ENCODE measurements at regions not wholly inside any gene's neighbourhood (a gene's known extent, or its start where the extent isn't known, plus 50 kb on each side); places are given as distances from the start of the nearest gene placed in this dataset.

DNA sequence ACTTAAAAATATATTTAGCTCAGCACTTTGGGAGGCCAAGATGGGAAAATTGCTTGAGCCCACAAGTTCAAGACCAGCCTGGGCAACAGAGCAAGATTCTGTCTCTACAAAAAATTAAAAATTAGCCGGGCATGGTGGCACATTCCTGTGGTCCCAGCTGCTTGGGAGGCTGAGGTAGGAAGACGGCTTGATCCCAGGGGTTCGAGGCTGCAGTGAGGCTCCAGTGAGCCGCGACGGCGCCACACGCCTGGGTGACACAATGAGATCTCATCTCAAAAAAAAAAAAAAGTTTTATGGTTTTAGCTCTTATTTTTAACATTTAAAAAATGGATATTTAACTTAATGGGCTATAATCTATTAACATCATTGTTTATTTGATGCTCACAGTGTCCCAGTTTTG, 97.2 kb upstream of the RIPOR2 start:
- TF ChIP-seq, protein P1, sequence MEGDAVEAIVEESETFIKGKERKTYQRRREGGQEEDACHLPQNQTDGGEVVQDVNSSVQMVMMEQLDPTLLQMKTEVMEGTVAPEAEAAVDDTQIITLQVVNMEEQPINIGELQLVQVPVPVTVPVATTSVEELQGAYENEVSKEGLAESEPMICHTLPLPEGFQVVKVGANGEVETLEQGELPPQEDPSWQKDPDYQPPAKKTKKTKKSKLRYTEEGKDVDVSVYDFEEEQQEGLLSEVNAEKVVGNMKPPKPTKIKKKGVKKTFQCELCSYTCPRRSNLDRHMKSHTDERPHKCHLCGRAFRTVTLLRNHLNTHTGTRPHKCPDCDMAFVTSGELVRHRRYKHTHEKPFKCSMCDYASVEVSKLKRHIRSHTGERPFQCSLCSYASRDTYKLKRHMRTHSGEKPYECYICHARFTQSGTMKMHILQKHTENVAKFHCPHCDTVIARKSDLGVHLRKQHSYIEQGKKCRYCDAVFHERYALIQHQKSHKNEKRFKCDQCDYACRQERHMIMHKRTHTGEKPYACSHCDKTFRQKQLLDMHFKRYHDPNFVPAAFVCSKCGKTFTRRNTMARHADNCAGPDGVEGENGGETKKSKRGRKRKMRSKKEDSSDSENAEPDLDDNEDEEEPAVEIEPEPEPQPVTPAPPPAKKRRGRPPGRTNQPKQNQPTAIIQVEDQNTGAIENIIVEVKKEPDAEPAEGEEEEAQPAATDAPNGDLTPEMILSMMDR (IDR thresholded peaks at IDR 0.05; ENCODE audit: borderline replicate concordance, control extremely low read depth, extremely low read depth, insufficient read depth, missing control alignments), result no peak
- no peak for DNase-seq (ENCODE audit: low spot score)
- in situ Hi-C loops (cut with MboI; ENCODE audit: low sequenced_read_pairs, unreplicated experiment), result no loop called here

DNA sequence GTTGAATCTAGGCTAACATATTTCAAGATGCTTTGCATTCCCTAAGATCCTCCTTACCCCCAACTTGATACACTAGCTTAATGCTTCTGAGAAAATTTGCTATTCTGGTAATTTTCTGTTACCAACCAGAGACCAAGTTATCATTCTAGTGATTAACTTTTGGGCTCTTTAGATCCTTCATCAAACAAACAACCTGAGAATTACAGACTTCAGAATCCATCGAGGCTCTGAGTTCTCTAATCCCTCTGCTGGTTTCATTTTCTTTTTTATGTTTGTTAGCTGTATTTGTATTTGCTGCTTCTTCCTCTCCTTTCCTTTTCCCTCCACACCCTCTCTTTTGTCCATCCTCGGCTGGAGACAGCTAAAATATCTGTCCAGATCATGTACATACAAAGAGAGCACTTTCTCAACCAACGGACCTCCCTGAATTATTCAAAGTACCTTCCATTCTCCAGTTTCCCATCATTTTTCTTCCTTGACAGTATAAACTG, 98.7 kb upstream of the RIPOR2 start:
- in situ Hi-C loops (cut with MboI; ENCODE audit: low sequenced_read_pairs, unreplicated experiment), result no loop called here
- TF ChIP-seq, protein P1 (IDR thresholded peaks at IDR 0.05; ENCODE audit: borderline replicate concordance, control extremely low read depth, extremely low read depth, insufficient read depth, missing control alignments), result no peak
- DNase-seq (ENCODE audit: low spot score), result no peak

DNA sequence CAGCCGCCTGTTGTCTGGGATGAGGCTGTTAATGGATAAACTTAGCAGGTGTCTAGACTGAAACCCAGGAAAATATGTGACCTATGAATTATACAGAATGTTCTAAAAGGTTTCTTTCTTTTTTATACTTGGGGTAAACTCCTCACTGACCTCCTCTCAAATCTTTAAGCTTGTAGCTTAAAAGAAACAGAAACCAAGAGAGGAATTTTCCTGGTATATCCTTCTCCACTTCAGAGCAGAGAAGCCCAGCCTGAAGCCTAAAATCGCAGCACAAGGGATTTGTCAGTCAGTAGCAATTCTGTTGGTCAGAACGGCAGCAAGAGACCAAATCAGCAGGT, 99.4 kb upstream of the RIPOR2 start:
- in situ Hi-C loops (cut with MboI; ENCODE audit: low sequenced_read_pairs, unreplicated experiment), result no loop called here
- DNase-seq (ENCODE audit: low spot score), result no peak
- TF ChIP-seq, protein P1 (IDR thresholded peaks at IDR 0.05; ENCODE audit: borderline replicate concordance, control extremely low read depth, extremely low read depth, insufficient read depth, missing control alignments), result no peak

DNA sequence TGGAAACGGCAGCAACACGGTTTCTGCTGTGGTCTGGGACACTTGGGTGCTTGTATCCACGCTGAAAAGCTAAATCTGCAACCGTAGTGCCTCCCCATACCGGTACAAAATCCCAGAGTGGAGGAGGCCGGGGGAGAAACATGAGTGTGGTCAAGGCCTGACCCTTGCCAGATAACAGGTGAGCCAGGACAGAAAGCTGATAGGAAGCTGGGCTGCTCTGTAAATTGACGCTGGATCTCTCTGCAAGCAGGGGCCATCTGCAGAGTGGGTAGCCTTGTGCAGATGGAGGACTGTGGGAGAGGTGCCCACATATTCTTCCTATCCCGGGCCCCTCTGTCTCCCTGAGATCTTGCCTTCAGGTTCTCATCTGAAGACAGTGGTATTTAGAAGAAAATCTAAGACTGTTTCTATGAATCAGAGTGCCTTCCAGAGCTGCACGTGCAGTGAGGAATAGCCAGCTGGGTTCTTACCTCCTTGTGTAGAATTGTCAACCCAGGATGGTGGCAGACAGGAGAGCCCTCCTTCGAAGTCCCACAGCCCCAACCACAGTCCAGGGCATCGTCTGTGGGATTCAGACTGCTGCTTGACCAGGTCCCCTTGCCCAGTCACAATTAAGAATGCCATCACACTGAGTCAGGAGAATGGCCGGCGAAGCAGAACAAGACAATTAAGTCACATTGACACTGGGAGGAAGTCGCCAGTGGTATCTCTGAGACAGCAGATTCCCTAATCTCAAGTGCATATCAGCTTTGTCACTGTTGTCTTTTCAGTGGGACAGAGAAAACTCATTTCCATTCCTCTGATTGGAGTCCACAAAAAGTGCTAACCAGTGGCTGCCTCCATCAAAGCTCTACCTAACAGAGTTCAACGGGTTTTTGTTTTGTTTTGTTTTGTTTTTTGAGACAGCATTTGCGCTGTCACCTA, 100.0 kb upstream of the RIPOR2 start:
- TF ChIP-seq, protein P1 (IDR thresholded peaks at IDR 0.05; ENCODE audit: borderline replicate concordance, control extremely low read depth, extremely low read depth, insufficient read depth, missing control alignments), result no peak
- in situ Hi-C loops (cut with MboI; ENCODE audit: low sequenced_read_pairs, unreplicated experiment), result no loop called here
- no peak for DNase-seq (ENCODE audit: low spot score)

DNA sequence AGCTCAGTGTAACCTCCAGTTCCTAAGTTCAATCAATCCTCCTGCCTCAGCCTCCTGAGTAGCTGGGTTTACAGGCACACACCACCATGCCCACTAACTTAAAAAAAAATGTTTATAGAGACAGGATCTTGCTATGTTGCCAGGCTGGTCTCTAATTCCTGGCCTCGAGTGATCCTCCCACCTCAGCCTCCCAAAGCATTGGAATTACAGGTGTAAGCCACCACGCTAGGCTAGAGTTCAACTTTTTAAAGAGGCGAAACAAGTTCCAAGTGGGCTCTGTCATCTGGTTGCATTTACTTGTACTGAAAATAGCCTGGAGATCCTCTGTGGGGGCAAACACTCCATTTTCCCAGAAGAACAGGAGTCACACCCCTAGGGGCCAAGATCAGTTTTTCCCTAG, 100.7 kb upstream of the RIPOR2 start:
- TF ChIP-seq, protein P1 (IDR thresholded peaks at IDR 0.05; ENCODE audit: borderline replicate concordance, control extremely low read depth, extremely low read depth, insufficient read depth, missing control alignments), result no peak
- in situ Hi-C loops (cut with MboI; ENCODE audit: low sequenced_read_pairs, unreplicated experiment), result no loop called here
- no peak for DNase-seq (ENCODE audit: low spot score)

DNA sequence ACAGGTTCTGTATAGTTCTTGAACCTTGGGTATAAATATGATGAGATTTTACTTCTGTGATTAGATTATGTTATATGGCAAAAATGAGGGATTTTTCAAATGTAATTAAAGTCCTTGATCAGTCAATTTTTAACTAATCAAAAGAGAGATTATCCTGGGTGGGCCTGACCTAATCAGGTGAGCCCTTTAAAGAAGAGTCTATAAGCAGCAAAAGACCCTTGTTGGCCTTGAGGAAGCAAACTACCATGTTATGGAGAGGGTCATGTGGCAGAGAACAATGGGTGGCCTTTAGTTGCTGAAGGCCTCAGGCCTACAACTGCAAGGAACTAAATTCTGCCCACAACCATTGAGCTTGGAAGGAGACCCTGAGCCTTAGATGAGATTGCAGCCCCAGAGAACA, 102.5 kb upstream of the RIPOR2 start:
- no peak for DNase-seq (ENCODE audit: low spot score)
- TF ChIP-seq, protein P1 (IDR thresholded peaks at IDR 0.05; ENCODE audit: borderline replicate concordance, control extremely low read depth, extremely low read depth, insufficient read depth, missing control alignments), result no peak
- in situ Hi-C loops (cut with MboI; ENCODE audit: low sequenced_read_pairs, unreplicated experiment), result no loop called here
